A549 (cell line): ENCODE measurements at regions not wholly inside any gene's neighbourhood (a gene's known extent, or its start where the extent isn't known, plus 50 kb on each side); places are given as distances from the start of the nearest gene placed in this dataset.

ENCODE experiments used
- CTCF ChIP-seq: fragments of >200 bp; sonication (Bioruptor Twin); formaldehyde crosslinking; IDR thresholded peaks from 3 replicates; pipeline ENCODE4 v1.5.1; 2016
- EP300 ChIP-seq, 2 experiments: fragments of >200 bp; sonication (Bioruptor Twin); formaldehyde crosslinking; IDR thresholded peaks; 2 replicates in 1 of 2; 3 replicates in 1 of 2; pipeline ENCODE4 v1.6.1; 2016 to 2017
- HDAC2 ChIP-seq: fragments of 200-600 bp; sonication (generic); IDR thresholded peaks from 2 replicates; pipeline ENCODE4 v1.6.1; 2016
- HOXA7 ChIP-seq: fragments of 250-450 bp; sonication (Bioruptor Pico); IDR thresholded peaks from 2 replicates; pipeline ENCODE4 v1.5.0; 2020; ENCODE audit warnings: mild to moderate bottlenecking, moderate library complexity
- MAFK ChIP-seq: fragments of 450-650 bp; IDR thresholded peaks from 2 replicates; pipeline ENCODE4 v1.6.1; 2014; ENCODE audit not compliant: partially characterized antibody
- POLR2A ChIP-seq: IDR thresholded peaks from 2 replicates; pipeline ENCODE4 v1.6.1; 2012; ENCODE audit warnings: mild to moderate bottlenecking, low read length
- SMC3 ChIP-seq: fragments of >200 bp; sonication (Bioruptor Twin); formaldehyde crosslinking; IDR thresholded peaks from 3 replicates; pipeline ENCODE4 v1.6.1; 2018; ENCODE audit warnings: inconsistent platforms
- TFCP2L1 ChIP-seq: fragments of 250-450 bp; sonication (Bioruptor Pico); IDR thresholded peaks from 2 replicates; pipeline ENCODE4 v1.5.0; 2021; ENCODE audit warnings: mild to moderate bottlenecking
- TP53 ChIP-seq: fragments of 250-450 bp; sonication (Bioruptor Pico); IDR thresholded peaks from 2 replicates; pipeline ENCODE4 v1.5.0; 2021; ENCODE audit warnings: mild to moderate bottlenecking, moderate library complexity
- TF ChIP-seq, protein P1 (sequence below): fragments of 200-600 bp; sonication (generic); IDR thresholded peaks from 2 replicates; pipeline ENCODE4 v1.6.1; 2016; ENCODE audit warnings: antibody characterized with exemption, mild to moderate bottlenecking, moderate library complexity

DNA sequence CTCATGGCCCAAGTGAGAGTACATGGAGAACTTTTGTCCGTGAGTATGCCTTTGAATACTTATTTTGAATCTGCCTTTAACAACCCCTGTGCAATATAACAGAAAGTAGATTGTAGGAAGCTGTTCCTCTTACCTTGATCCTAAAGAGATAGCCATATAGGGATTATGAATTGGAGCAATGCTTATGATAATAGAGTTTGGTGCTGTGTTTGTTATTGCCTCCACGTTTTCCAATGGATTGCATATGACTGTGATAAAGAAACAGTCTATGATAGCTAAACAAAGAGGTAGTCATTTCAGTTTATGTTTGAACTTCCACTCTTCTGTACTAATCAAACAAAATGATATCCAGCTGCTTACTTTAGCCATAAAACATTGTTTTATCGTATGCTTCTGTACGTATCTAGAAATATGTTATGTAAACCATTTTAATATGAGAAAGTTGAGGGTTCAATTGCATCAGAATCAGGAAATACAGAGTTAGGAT is 199.6 kb upstream of the RGMB start:
- no peak for TF ChIP-seq POLR2A
- TF ChIP-seq, protein P1, sequence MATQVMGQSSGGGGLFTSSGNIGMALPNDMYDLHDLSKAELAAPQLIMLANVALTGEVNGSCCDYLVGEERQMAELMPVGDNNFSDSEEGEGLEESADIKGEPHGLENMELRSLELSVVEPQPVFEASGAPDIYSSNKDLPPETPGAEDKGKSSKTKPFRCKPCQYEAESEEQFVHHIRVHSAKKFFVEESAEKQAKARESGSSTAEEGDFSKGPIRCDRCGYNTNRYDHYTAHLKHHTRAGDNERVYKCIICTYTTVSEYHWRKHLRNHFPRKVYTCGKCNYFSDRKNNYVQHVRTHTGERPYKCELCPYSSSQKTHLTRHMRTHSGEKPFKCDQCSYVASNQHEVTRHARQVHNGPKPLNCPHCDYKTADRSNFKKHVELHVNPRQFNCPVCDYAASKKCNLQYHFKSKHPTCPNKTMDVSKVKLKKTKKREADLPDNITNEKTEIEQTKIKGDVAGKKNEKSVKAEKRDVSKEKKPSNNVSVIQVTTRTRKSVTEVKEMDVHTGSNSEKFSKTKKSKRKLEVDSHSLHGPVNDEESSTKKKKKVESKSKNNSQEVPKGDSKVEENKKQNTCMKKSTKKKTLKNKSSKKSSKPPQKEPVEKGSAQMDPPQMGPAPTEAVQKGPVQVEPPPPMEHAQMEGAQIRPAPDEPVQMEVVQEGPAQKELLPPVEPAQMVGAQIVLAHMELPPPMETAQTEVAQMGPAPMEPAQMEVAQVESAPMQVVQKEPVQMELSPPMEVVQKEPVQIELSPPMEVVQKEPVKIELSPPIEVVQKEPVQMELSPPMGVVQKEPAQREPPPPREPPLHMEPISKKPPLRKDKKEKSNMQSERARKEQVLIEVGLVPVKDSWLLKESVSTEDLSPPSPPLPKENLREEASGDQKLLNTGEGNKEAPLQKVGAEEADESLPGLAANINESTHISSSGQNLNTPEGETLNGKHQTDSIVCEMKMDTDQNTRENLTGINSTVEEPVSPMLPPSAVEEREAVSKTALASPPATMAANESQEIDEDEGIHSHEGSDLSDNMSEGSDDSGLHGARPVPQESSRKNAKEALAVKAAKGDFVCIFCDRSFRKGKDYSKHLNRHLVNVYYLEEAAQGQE, result no peak
- no peak for TF ChIP-seq TP53 (CRISPR knock-in tag)
- TF ChIP-seq TFCP2L1 (CRISPR knock-in tag), result no peak
- TF ChIP-seq CTCF, result no peak
- no peak for TF ChIP-seq MAFK
- no peak for TF ChIP-seq HDAC2
- no peak for TF ChIP-seq HOXA7 (CRISPR knock-in tag)
- TF ChIP-seq SMC3, result no peak
- TF ChIP-seq EP300 (IDR thresholded peaks at IDR 0.05), result no peak
